GM20000 (cell line): ENCODE measurements at regions not wholly inside any gene's neighbourhood (a gene's known extent, or its start where the extent isn't known, plus 50 kb on each side); places are given as distances from the start of the nearest gene placed in this dataset.

Experiments
- DNase-seq: peaks from one replicate; pipeline ENCODE4 v3.0.0; 2012; ENCODE audit warnings: low spot score
- TF ChIP-seq, protein P1 (sequence below): IDR thresholded peaks from 2 replicates; pipeline ENCODE4 v1.5.1; 2012; ENCODE audit warnings: mild to moderate bottlenecking, control low read depth; ENCODE audit errors: extremely low read depth, missing control alignments

GRCh38 chr20:58162986-58163385, 65.5 kb downstream of the ANKRD60 start:
- TF ChIP-seq, protein P1, sequence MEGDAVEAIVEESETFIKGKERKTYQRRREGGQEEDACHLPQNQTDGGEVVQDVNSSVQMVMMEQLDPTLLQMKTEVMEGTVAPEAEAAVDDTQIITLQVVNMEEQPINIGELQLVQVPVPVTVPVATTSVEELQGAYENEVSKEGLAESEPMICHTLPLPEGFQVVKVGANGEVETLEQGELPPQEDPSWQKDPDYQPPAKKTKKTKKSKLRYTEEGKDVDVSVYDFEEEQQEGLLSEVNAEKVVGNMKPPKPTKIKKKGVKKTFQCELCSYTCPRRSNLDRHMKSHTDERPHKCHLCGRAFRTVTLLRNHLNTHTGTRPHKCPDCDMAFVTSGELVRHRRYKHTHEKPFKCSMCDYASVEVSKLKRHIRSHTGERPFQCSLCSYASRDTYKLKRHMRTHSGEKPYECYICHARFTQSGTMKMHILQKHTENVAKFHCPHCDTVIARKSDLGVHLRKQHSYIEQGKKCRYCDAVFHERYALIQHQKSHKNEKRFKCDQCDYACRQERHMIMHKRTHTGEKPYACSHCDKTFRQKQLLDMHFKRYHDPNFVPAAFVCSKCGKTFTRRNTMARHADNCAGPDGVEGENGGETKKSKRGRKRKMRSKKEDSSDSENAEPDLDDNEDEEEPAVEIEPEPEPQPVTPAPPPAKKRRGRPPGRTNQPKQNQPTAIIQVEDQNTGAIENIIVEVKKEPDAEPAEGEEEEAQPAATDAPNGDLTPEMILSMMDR = no peak
- no peak for DNase-seq

DNA sequence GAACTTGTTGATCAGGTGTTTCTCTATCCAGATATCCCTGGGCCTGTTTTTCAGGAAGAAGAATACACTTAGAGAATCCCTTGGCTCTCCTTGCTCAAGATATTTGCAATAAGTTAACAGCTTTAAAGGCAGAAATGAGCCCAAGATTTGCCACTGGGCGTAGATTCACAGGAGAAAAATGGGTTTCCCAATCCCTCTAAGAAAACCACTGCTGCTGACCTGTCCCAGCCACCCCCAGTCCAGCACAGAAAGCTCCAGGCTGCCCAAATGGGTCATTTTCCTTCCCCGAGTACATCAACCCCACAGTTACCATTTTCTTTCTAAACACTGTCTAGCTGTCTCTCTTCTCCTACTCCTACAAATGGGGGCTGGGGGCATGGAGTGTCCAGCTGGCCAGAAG, 67.3 kb downstream of the ANKRD60 start:
- TF ChIP-seq, protein P1 = no peak
- no peak for DNase-seq

DNA sequence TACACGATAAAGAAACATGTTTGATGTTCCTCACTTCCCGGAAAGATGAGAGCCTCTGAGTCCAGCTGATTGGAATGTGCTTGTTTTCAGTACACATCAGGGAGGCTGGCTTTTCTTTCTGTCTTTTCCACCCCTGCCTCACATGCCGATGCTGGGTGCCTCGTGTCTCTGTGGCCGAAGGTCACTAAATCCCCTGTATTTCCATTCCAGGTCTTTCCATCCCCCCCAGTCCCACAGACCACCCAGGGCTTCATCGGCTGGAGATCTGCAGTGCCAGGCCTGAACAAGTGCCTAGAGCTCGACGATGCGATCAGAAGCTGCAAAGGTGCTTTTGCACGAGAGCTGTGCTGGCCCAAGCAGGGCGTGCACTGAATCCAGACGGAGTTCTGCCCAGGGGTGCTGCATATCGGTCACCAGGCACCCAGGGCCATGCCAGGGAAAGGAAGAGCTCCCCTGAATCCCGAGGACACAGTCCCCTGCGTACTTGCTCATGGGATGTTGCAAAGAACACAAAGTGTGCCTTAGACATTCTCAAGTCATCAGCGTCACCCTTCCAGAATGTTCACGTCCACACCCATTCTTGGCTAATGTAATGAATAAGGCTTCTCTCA, 67.9 kb downstream of the ANKRD60 start:
- TF ChIP-seq, protein P1 = no peak
- no peak for DNase-seq

DNA sequence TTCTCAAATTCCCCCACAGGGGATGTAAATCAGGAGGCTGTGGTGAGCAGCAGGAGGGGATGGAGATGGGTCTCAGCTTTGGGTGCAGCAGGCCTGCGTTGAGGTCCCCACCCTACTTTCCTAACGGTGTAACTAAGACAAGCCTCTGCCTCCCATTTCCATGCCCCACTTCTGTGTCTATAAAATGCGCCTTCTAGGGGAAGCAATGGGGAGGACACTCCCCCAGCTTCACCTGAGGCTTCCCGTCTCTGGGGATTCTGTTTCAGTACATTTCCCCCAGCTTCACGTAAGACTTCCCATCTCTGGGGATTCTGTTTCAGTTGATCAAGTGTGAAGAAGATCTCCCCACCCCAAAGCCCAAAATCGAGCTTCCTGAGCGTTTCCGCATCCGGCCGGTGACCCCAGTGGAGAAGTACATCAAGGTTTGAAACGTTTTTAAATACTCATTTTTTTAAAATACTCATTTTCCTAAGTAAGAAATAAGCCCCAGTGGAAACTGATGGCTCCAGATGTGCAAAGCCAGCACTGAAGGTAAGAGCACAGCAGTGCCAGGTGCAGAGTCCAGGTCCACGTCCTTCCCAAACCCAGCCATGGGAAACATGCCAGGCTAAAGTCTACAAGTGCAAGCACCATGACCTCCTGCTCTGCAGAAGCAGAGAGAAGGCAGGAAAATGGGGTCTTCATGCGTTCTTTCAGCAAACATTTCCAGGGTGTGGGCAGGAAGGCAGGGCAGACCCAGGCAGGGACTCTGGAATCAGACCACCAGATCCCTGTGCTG, 73.1 kb downstream of the ANKRD60 start:
- TF ChIP-seq, protein P1 = no peak
- DNase-seq = no peak

DNA sequence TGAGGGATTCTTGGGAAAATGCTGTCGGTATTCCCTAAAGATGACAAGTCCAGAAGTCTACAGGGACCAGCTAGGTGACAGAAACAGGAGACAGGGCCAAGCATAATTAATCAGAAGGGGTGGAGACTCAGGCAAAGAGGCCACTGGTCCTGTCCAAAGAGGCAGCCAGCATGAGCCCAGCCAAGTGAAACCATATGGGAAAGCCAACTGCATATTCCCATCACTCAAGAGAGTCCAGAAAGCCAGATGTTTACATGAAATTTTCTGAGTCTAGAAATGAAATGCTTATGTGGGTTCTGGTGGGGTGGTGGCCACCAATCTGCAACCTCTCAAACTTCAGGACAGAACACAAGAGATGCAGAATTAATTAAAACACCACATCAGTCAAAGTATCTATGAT, 74.3 kb downstream of the ANKRD60 start:
- no peak for DNase-seq
- TF ChIP-seq, protein P1 = no peak

GRCh38 chr20:58153121-58153520, 75.3 kb downstream of the ANKRD60 start:
- DNase-seq = no peak
- TF ChIP-seq, protein P1 = no peak

GRCh38 chr20:58150772-58151171, 77.7 kb downstream of the ANKRD60 start:
- DNase-seq = no peak
- TF ChIP-seq, protein P1 = no peak
